Karpas-422 (cell line): ENCODE measurements at regions not wholly inside any gene's neighbourhood (a gene's known extent, or its start where the extent isn't known, plus 50 kb on each side); places are given as distances from the start of the nearest gene placed in this dataset.
A peak's percentile ranks its signal among the peaks of the same experiment; 100 is the strongest.

Source experiments
- DNase-seq: peaks from one replicate; pipeline ENCODE4 v3.0.0-alpha.2; 2015
- H2AFZ ChIP-seq: fragments of 200-600 bp; sonication (generic); 2 replicates; pipeline ENCODE4 v1.6.1; 2014; ENCODE audit warnings: antibody characterized with exemption, low read length, mixed read lengths
- H3K27ac ChIP-seq: fragments of 200-600 bp; sonication (generic); 2 replicates; pipeline ENCODE4 v1.5.1; 2014; ENCODE audit warnings: mild to moderate bottlenecking, low read length, moderate library complexity
- H3K27me3 ChIP-seq: fragments of 200-600 bp; sonication (generic); 2 replicates; pipeline ENCODE4 v1.6.1; 2014; ENCODE audit warnings: low read length, mixed read lengths
- H3K36me3 ChIP-seq: fragments of 200-600 bp; sonication (generic); 2 replicates; pipeline ENCODE4 v1.6.1; 2014; ENCODE audit warnings: low read length, mixed read lengths; ENCODE audit not compliant: insufficient read depth
- H3K4me1 ChIP-seq: fragments of 200-600 bp; sonication (generic); 2 replicates; pipeline ENCODE4 v1.6.1; 2014; ENCODE audit warnings: mild to moderate bottlenecking, low read length, mixed read lengths
- H3K4me2 ChIP-seq: fragments of 200-600 bp; sonication (generic); 2 replicates; pipeline ENCODE4 v1.6.1; 2014; ENCODE audit warnings: low read length, low read depth, mild to moderate bottlenecking; ENCODE audit not compliant: poor library complexity, severe bottlenecking
- H3K4me3 ChIP-seq: fragments of 200-600 bp; sonication (generic); 2 replicates; pipeline ENCODE4 v1.5.1; 2014; ENCODE audit warnings: mild to moderate bottlenecking, antibody characterized with exemption, low read length, mixed read lengths
- H3K79me2 ChIP-seq: fragments of 200-600 bp; sonication (generic); 2 replicates; pipeline ENCODE4 v1.6.1; 2014; ENCODE audit warnings: mild to moderate bottlenecking, low read length, mixed read lengths
- H3K9ac ChIP-seq: fragments of 200-600 bp; sonication (generic); 2 replicates; pipeline ENCODE4 v1.6.0; 2014; ENCODE audit warnings: low read length
- H3K9me2 ChIP-seq: fragments of 200-600 bp; sonication (generic), shearing (Covaris generic); replicated peaks from 2 replicates; pipeline ENCODE4 v1.6.0; 2014; ENCODE audit warnings: mild to moderate bottlenecking, low read length, moderate library complexity; ENCODE audit not compliant: insufficient read depth
- H3K9me3 ChIP-seq: fragments of 300-700, 200-600 bp; sonication (generic); 2 replicates; pipeline ENCODE4 v1.6.1; 2014; ENCODE audit warnings: low read length, mixed read lengths
- H4K20me1 ChIP-seq: fragments of 200-600 bp; sonication (generic); 2 replicates; pipeline ENCODE4 v1.6.1; 2014; ENCODE audit warnings: mild to moderate bottlenecking, antibody characterized with exemption, low read length, low read depth; ENCODE audit not compliant: insufficient read depth

GRCh38 chr21:25298512-25299491, 308.5 kb downstream of the MRPL39 start:
- no peak overlapping the region for H3K27ac ChIP-seq
- H3K9me2 ChIP-seq: no peaks in the 10 kb centered on the region
- H3K36me3 ChIP-seq: no peaks in the 10 kb centered on the region
- H3K9ac ChIP-seq: no peak overlapping the region
- no peaks in the 10 kb centered on the region for H3K79me2 ChIP-seq
- H3K4me3 ChIP-seq: no peak overlapping the region
- H3K4me2 ChIP-seq: no peak overlapping the region
- H3K4me1 ChIP-seq: no peaks in the 10 kb centered on the region
- H2AFZ ChIP-seq: no peak overlapping the region
- no peak for DNase-seq
- no peaks in the 10 kb centered on the region for H3K9me3 ChIP-seq
- no peaks in the 10 kb centered on the region for H4K20me1 ChIP-seq
- H3K27me3 ChIP-seq: no peaks in the 10 kb centered on the region

- H3K4me2 ChIP-seq: no peak overlapping the region
- H3K27ac ChIP-seq: no peak overlapping the region
- no peaks in the 10 kb centered on the region for H3K9me3 ChIP-seq
- no peak overlapping the region for H2AFZ ChIP-seq
- H3K4me1 ChIP-seq: no peaks in the 10 kb centered on the region
- no peak overlapping the region for H3K9ac ChIP-seq
- H4K20me1 ChIP-seq: no peaks in the 10 kb centered on the region
- H3K27me3 ChIP-seq: no peaks in the 10 kb centered on the region
- H3K79me2 ChIP-seq: no peaks in the 10 kb centered on the region
- no peaks in the 10 kb centered on the region for H3K36me3 ChIP-seq
- no peak for DNase-seq
- no peaks in the 10 kb centered on the region for H3K9me2 ChIP-seq
- no peak overlapping the region for H3K4me3 ChIP-seq
Measured at GRCh38 chr21:25297117-25297516, 310.2 kb downstream of the MRPL39 start.

DNA sequence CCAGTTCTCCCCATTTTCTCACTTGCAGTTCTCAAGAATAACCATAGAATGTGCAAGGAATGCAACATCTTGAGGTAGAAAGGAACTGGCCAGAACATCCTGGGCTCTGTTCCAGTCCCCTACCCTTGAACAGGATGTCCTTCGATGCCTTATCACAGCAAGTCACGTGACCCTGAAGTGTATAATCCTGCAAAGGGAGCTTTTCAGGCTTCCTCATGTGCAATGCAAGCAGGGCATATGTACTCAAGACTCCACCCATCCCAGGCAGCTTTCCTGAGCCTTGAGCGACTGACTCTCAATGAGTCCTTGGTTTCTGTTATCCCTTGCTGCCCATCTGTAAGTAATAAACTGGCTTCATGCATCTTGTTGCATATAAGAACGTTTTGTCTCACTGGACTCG, 311.0 kb downstream of the MRPL39 start:
- DNase-seq: no peak
- H3K36me3 ChIP-seq: no peaks in the 10 kb centered on the region
- no peak overlapping the region for H3K9ac ChIP-seq
- H3K4me1 ChIP-seq: no peaks in the 10 kb centered on the region
- no peaks in the 10 kb centered on the region for H3K27me3 ChIP-seq
- H2AFZ ChIP-seq: no peak overlapping the region
- no peaks in the 10 kb centered on the region for H4K20me1 ChIP-seq
- H3K79me2 ChIP-seq: no peaks in the 10 kb centered on the region
- H3K9me2 ChIP-seq: no peaks in the 10 kb centered on the region
- no peak overlapping the region for H3K4me3 ChIP-seq
- no peak overlapping the region for H3K27ac ChIP-seq
- H3K9me3 ChIP-seq: no peaks in the 10 kb centered on the region
- no peak overlapping the region for H3K4me2 ChIP-seq

GRCh38 chr21:25292396-25292795, 314.9 kb downstream of the MRPL39 start:
- Histone ChIP-seq H3K79me2 (no peaks in the 10 kb centered on the region), H3K4me2 (no peak overlapping the region), H3K9me3 (peaks cover 3% of the 10 kb centered on the region; the same call in 1 of the 2 replicates), H3K27me3 (no peaks in the 10 kb centered on the region), H3K36me3 (no peaks in the 10 kb centered on the region), H4K20me1 (no peaks in the 10 kb centered on the region), H3K4me3 (no peak overlapping the region), H3K9ac (no peak overlapping the region), H2AFZ (no peak overlapping the region), H3K27ac (no peak overlapping the region), H3K9me2 (no peaks in the 10 kb centered on the region), H3K4me1 (no peaks in the 10 kb centered on the region)
- DNase-seq: no peak

- Histone ChIP-seq H4K20me1 (no peaks in the 10 kb centered on the region), H3K4me1 (no peaks in the 10 kb centered on the region), H3K9me2 (no peaks in the 10 kb centered on the region), H3K27ac (no peak overlapping the region), H3K4me2 (no peak overlapping the region), H3K79me2 (no peaks in the 10 kb centered on the region), H3K27me3 (no peaks in the 10 kb centered on the region), H2AFZ (no peak overlapping the region), H3K9me3 (peaks cover 7% of the 10 kb centered on the region), H3K9ac (no peak overlapping the region), H3K4me3 (no peak overlapping the region), H3K36me3 (no peaks in the 10 kb centered on the region)
- DNase-seq: peak; percentile 59
Measured at GRCh38 chr21:25283720-25284119, 323.6 kb downstream of the MRPL39 start.

GRCh38 chr21:25281134-25281533, 326.1 kb downstream of the MRPL39 start:
- Histone ChIP-seq H3K36me3 (no peaks in the 10 kb centered on the region), H3K79me2 (no peaks in the 10 kb centered on the region), H3K4me3 (no peak overlapping the region), H3K9me3 (peaks cover 4% of the 10 kb centered on the region), H3K9ac (no peak overlapping the region), H3K27me3 (no peaks in the 10 kb centered on the region), H3K9me2 (no peaks in the 10 kb centered on the region), H3K4me2 (no peak overlapping the region), H4K20me1 (no peaks in the 10 kb centered on the region), H3K27ac (no peak overlapping the region), H2AFZ (no peak overlapping the region), H3K4me1 (no peaks in the 10 kb centered on the region)
- DNase-seq: no peak

DNA sequence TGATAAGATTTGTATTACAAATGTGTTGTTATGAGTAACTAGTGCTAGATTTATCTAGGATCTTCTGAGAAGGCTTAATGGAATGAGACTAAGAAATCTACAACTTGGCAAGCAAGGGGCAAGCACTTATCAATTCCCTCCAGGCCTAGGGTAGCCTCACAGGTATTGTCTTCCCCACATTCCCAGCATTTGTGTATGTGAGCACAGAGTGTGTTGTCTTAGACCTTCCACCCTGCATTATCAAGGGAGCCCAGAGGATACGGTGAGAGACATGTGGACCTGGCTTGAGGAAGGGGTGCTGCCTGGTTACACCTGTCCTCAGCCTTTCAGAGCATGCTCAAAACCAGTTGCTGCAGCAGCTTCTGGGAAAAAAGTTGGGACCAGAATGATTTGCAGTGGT, 327.2 kb downstream of the MRPL39 start:
- Histone ChIP-seq H3K27me3 (no peaks in the 10 kb centered on the region), H3K4me2 (no peak overlapping the region), H3K79me2 (no peaks in the 10 kb centered on the region), H4K20me1 (no peaks in the 10 kb centered on the region), H3K9me3 (peaks cover 4% of the 10 kb centered on the region), H3K4me1 (no peaks in the 10 kb centered on the region), H3K27ac (no peak overlapping the region), H3K4me3 (no peak overlapping the region), H3K36me3 (no peaks in the 10 kb centered on the region), H3K9ac (no peak overlapping the region), H2AFZ (no peak overlapping the region), H3K9me2 (no peaks in the 10 kb centered on the region)
- no peak for DNase-seq

- DNase-seq: no peak
Measured at GRCh38 chr21:25273959-25274358, 333.3 kb downstream of the MRPL39 start.

More at GRCh38 chr21:25273959-25274358, 333.3 kb downstream of the MRPL39 start:
- Histone ChIP-seq H3K4me1 (no peaks in the 10 kb centered on the region), H3K79me2 (no peaks in the 10 kb centered on the region), H3K4me3 (no peak overlapping the region), H3K4me2 (no peak overlapping the region), H3K27me3 (no peaks in the 10 kb centered on the region), H3K9ac (no peak overlapping the region), H3K27ac (no peak overlapping the region), H3K36me3 (no peaks in the 10 kb centered on the region), H3K9me3 (peaks cover 6% of the 10 kb centered on the region), H2AFZ (no peak overlapping the region), H3K9me2 (no peaks in the 10 kb centered on the region), H4K20me1 (no peaks in the 10 kb centered on the region)
